GM04503 (cell line): ENCODE measurements at regions not wholly inside any gene's neighbourhood (a gene's known extent, or its start where the extent isn't known, plus 50 kb on each side); places are given as distances from the start of the nearest gene placed in this dataset.
"Not testable (repeated sequence)": the region's sequence is repeated elsewhere in the genome, so short reads cannot be mapped to it uniquely, and the experiment has no call there.

ENCODE experiments used
- DNase-seq: peaks from one replicate; pipeline ENCODE4 v3.0.0-alpha.2; 2012; ENCODE audit warnings: low read depth

DNA sequence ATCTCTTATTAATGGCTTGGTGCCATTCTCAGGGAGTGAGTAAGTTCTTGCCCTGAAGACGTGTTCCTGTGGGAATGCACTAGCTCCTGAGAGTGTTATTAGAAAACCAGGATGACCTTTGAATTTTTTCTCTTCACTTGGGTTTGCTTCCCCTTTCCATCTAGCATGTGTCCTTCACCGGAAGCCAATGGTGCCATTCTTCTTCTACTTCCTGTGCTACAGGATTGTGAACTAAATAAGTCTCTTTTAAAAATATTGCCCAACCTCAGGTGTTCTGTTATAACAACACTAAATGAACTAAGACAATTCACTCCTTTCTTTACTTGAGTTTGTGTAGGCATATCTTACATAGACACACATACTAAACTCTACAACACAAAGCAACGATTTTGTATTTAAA is 447.0 kb downstream of the SOX11 start:
- no peak for DNase-seq

DNA sequence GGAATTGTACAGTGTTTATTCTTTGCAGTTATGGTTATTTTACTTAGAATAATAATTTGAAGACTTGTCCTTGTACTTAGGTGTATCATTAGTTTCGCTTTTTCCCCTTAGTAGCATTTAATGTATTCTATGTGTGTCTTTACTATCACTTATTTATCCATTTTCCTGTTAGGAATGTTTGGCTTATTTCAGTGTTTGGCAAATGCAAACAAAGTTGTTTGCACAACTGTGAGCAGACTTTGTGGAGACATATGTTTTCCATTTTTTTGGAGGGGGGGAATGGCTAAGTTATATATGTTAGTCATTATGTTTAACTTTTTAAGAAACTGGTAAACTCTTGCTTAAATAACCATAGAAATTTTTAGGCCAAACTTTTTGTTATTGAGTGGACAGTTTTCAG is 447.7 kb downstream of the SOX11 start:
- no peak for DNase-seq

DNA sequence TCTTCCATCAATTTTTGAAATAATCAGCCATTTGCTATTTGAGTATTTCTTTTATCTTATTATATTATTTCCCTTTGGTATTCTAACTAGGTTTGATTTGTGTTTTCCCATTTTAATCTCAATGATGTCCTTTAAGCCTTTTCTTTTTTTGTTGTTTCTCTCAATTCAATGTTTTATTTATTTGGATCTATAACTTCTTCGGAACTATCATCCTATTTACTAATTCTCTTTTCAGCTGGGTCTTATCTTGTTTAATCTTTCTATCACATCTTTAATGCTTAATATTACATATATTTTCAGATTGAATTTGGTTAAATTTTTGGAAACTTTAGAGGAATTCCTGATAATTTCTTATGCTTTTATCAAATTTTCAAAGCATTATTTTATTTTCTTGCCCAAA is 448.3 kb downstream of the SOX11 start:
- DNase-seq = no peak

DNA sequence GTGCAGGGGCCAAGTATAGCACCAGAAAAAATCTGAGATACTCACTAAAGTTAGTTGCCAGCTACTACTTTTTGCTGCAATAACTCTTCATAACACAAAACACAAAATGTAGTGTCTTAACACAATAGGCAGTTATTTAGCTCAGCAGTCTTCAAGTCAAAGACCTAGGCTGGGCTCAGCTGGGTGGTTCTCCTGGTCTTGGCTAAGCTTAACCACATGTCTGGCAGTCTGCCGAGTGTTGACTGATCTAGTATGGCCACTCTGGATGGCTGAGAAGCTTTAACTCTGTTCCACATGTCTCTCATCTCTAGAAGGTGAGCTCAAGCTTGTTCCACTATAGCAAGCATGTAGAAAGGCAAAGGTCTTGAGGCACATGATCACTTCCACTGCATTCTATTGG is 451.6 kb downstream of the SOX11 start:
- no peak for DNase-seq

DNA sequence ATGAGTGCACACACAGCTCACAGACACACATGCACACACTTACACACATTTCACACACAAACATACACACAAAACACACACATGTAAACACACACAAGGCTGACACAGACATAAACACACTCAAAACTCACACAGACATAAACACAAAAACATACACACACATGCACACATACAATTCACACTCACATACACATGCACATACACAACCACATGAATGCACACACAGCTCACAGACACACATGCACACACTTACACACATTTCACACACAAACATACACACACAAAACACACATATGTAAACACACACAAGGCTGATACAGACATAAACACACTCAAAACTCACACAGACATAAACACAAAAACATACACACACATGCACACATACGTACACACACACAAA is 455.0 kb downstream of the SOX11 start:
- DNase-seq = not testable (repeated sequence)

DNA sequence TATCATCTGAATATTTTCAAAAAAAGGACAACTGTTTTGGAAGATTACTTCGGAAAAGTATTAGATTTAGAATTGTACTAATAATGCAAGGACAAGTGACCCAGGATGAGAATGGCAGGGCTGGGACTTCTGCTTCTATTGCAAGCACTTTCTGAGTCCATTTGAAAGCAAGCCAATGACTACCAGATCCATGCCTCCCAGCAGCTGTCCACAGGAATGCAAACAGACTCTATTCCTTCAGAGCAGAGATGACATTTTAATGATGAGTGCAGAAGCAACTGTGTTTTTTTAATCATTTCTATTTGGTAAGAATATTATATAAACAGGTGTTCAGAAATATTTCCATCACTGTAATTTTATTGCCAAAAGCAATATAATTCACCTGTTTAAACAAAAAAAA is 456.7 kb downstream of the SOX11 start:
- no peak for DNase-seq

DNA sequence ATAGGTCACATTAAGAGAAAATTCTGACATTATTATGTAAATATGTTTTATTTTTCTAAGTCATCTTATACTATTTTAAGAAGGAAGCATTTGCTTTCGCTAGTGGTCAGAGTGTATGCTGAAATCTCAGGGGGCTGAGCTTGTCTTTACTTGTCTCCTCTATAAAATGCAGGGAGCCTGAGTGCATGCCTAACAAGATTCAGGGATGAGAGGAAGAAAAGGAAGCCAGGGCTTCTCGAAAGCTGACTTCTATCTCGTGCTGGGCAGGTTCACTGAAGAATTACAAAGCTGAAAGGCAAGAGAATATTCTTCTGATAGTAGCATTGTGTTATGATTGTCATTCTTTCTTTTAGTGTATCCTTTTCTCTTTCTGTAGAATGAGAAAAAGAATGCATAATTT is 467.4 kb downstream of the SOX11 start:
- no peak for DNase-seq

DNA sequence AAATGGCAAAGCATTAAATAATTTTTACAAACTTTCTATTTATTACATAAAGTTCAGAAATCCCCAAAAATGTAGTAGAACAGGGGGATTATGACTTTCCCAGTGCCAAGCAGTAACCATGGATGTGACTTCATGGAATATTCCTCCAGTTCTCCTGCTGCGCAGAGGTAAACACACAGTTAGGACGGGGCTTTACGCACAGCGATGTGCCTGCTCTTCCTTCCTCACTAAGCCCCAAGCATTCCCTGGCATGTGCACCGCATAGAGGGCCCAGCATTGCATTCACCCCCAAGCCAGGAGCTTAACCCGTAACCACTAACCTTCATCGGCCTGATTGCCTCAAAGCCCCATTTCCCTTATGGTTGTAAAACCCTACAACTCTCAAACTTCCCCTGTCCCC is 471.7 kb downstream of the SOX11 start:
- DNase-seq = no peak

DNA sequence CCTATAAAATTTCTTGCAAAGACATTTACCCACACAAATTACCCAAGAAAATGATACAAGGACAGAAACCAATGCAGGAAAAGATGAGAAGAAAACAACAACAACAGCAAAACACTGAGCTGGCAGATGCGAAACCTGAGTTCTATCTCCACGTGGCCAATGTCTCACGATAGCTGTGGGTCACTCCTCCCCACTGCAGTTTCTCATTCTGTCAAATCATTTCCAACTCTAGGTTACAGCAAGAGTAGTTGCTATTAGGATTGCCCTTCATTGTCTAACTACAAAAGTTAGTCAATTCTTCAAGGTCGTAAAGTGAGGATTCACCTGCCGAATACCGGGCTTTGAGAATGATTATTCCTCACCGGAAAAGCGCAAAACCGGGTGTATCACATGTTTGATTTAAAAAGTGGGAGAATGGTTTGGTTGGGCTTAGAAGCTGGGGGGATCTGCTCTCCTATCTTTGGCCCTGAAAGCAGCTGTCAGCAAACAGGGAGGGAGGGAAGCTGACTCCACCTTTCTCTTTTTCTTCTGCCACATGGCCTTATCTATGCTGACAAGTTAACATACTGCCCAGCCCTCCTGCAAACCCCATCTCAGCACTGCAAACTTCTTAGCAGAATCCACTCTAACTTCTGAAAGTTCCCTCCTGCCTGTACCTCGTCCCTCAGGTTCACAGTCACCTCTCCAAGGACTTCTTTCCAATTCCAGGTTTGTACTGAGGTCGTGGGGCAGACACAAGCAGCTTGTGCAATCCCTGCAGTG is 473.0 kb downstream of the SOX11 start:
- DNase-seq = no peak

DNA sequence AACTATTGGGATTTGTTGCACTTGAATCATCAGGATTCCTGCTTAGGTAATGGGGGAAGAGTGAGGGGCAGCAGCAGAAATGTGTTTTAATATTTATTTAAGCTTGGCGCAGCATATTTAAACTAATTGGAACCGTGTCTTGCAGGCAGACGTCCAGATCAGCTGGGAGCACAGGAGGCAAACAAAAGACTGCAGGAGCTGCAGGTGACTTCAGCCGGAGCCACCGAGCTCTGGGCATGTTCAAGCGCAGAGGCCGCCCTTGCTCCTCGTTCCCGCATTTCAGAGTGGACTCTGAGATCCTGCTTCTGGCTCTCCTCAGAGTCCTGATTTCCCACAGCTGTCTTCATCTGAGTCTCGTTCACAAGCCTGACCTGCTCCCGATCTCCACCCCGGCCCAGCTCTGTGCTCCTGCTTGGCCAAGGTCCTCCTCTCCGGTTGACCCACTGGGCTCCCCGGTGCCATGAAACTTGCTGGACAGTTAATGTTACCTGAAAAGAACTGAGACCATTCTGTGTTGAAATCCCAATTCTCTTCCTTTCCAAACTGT is 475.5 kb downstream of the SOX11 start:
- DNase-seq = no peak

DNA sequence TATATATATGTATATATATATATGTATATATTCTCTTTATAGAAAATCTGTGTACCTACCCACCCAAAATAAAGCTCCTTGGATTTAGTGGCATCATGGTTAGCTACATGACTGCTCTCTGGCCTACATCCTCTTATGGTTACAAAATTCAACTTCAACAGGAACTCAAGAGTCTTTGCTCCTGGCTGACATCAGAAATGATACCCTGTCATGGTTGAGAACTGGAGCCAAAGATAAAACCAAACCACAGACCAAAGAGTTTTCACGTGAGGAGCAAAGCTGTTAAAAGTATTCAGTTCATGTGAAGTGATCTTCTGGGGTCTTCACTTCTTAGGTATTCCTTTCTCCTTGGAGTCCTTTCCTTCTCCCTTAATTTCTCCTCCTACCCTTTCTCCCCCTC is 476.3 kb downstream of the SOX11 start:
- no peak for DNase-seq

DNA sequence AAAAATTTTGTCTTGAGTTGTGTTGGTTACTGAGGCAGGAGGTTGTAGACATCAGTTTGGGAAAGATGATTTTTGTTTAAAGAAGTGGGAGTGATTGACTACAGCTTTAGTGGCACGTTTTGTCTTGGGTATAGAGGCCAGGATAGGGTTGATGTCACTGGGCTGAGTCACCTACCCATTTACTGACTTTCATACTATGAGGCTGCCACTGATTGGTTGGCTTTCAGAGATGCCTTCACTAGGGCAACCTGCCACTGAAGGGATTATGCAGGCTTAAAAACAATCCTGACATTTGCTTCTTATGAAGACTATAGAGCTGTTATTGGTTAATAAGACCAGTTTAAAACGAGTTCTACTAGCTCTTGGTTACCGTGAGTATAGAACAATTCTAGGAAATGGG is 479.1 kb downstream of the SOX11 start:
- DNase-seq = no peak

DNA sequence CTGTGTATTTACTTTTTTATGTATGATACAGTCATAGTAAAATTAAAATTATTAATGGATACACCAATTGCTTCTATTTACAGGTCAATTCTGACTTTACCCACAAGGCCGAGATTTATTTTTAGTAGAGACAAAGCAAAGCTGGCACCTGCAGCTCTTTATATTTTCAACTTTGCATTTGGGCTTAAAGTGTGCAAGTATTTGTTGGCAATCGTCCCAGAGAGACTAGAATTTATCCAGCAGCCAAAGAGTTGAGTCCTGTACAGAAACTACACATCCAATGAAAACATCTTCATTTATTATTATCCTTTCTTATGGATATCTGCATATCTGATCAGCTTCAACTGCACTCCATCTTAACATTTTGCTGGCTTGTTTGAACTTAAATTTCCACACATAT is 485.6 kb downstream of the SOX11 start:
- no peak for DNase-seq

DNA sequence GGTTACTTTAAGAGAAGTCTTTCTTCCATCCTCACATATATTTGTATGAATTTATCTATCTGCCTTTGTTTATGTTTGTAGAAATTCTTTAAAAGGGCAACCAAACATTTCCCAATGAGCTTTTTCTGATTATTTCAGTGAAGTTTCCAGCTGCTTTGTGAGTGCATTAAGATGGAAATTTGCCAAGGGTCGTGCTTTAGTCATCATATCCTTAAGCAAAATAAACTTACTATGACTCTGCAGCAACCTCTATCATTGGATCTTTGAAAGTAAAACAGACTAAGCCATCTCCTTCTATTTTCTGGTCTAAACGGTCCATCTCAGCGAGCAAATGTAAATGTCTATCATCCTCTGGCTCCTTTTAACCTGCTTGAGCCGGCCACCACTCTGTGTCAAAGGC is 489.3 kb downstream of the SOX11 start:
- DNase-seq = no peak

DNA sequence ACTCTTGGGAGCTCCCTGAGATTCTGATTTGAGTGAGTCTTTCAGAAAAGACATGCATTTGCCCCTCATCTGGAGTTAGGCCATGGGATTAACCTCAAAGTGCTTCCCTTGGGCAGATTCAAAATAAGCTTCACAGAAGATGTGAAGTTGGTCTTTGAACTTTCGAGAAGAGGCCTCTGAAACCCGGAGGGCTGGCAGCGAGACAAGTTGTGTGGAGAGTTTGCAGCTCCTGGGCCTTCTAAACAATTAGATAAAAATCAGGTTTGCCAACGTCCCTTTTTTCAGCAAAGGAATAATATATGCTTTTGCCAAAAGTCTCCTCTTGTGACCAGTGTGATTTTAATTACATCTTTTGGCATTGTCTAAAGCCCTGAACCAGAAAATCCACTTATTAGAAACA is 489.7 kb downstream of the SOX11 start:
- DNase-seq = no peak

DNA sequence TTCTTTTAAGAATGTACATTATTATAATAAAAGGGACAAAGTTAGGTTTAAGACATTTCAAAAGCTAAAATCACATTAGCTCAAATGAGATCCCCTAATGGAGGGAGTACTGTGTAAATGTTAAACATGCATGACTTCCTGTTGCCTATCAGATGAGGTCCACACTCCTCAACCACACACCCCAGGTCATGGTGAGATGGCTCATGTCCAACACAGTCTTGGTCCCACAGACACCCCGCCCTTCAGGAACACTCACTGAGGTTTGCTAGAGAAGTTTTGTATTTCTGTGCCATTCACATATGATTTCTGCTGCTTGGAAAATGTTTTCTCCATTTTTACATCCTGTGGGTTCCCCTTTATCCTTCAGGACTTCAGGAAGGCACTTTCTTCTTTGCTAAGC is 491.0 kb downstream of the SOX11 start:
- DNase-seq = no peak

DNA sequence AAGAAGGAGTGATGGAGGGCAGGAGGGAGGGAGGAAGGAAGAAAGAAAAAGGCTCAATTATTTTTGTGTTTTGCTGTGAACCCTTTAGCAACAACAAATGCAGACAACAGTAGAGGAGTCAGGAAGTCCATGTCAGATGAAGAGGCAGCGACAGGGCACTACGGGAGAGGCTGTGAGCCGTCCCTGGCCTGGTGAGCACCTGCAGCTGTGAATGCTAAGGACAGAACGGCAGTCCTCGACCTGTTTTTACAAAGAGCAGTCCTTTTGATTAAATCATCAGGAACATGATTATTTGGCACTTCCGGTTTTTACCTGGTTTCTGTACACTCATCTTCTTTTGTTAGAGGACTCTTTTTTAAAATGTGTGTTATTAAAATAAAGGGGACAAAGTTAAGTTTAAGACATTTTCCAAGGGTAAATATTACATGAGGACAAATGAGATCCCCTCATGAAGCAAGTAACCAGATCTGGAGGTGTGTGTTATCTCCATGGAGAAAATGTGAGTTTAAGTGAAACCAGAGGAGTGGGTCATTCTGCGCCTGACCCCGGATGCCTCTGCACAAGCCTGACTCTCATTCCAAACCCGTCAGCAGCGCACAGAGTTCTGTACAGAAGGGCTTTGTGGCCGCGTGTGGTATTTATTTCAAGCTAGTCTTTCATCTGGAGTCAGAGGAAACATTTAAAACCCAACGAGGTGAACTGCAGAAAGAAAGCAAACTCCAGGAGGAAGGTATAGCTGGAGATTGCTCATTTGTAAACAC is 492.5 kb downstream of the SOX11 start:
- no peak for DNase-seq

DNA sequence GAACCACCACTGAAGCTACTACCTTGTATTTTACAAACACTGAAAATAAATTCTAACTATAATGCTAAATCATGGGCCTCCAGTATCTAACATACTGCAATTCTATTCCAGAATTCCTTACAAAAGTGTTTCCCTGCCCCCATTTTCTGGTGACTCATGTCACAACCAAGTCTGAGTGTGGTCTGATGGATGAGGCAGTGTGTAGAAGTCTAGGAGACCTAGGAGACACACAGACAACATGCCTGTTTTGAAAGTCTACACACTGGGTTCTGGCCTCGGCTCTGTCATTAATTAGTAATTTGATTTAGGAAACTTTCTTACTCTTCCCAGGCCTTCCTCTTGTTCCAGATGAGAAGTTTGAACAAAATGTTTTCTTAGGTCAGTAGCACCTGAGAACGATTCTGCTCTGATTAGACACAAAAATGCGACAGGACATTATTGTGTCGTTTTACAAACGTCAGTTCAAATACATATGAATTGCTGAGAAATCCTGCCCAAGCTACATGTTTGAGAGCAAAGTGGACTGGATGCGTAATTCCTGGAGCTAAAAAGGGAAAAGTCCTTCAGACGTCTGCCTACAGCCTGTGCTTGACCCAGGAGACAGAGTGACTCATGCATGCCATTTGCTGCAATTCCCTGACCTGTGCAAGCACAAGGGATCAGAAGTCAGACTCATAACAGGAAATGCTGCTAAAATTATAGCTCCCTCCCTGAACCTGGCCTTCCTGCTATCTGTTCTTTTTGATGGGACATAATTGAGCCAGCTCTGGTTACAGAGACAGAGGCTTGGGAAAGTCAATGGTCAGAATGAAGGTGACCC is 494.4 kb downstream of the SOX11 start:
- DNase-seq = no peak

DNA sequence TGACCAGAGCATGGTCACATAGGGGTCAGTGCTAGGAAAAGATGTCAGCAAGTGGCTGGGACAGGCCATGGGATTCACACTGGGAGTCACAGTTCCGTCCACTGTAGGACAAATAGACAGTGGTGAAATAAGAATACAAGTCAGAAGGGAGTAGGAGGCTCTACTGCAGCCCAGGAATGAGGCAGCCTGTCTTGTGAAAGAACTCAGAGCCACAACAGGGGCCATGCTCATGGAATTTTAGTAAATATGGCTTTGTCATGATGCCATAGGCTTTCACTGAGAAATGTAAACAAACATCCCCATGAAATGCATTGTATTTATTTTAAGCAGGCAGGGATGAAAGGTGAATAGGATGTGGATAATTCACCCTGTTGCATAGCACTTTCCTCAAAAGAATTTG is 504.3 kb downstream of the SOX11 start:
- DNase-seq = no peak

DNA sequence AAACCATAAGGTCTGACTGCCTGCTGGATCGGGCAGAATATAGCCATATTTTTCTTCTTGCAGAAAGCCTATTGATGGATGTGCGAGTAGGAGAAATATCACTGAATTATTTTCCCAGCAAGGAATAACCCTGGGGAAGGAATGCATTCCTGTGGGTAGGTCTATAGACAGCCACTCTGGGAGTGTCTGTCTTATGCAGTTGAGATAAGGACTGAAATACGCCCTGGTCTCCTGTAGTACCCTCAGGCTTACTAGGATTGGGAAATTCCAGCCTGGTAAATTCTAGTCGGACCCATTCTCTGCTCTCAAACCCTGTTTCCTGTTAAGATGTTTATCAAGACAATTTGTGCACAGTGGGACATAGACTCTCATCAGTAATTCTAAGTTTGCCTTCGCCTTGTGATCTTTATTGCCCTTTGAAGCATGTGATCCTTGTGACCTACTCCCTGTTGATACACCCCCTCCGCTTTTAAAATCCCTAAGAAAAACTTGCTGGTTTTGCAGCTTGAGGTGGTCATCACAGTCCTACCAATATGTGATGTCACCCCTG is 506.3 kb downstream of the SOX11 start:
- DNase-seq = not testable (repeated sequence)

DNA sequence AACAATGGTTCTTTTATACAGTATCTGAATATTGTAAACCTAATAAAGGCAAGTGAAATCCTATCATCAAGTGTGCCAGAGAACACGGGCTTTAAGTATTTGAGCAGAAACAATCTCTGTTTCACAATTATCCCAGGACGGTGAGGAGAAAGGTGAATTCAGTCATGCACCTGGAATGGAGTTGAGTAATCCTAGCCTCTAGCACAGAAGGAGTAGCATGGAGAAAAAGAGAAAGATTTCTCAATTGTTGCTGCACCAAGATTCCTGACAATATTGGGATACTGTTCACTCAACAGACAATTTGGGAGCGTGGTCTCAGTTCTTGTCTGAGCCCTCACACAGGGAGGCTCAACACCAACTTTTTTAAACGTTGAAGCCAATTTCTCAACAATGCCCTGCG is 510.6 kb downstream of the SOX11 start:
- no peak for DNase-seq

DNA sequence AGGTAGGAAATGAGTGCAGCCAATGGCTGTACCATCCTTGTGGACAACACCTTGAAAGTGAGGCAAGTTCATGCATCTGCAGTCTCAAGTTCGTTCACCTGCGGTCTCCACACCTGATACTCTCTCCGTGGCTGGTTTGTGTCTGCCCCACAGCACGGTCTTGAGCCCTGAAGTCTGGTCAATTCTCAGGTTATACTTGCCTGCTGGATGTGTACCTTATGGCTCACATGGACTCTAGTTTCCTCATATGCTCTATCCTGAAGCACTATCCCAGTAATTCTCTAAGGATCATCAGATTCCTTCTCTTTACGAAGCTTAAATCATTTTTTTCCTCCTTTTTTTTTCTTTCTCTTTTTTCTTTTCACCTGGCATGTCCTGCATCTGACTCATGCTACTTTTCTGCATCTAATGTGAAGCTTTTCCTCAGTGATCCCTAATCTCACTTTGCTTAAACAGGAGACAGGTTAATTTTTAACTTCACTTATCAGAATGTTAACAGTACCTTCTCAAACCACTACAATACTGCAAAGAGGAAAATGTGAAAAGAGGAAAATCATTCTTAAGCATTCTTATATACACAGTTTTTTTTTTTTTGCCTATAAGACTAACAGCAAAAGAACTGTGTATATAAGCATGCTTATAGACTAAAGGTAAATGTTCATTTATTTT is 511.2 kb downstream of the SOX11 start:
- no peak for DNase-seq
